Kidney capillary endothelial cell (primary cell): ENCODE measurements at regions not wholly inside any gene's neighbourhood (a gene's known extent, or its start where the extent isn't known, plus 50 kb on each side); places are given as distances from the start of the nearest gene placed in this dataset.

Source experiments
- DNase-seq: peaks from one replicate; pipeline ENCODE4 v3.0.0-alpha.2; 2018; ENCODE audit warnings: low spot score

DNA sequence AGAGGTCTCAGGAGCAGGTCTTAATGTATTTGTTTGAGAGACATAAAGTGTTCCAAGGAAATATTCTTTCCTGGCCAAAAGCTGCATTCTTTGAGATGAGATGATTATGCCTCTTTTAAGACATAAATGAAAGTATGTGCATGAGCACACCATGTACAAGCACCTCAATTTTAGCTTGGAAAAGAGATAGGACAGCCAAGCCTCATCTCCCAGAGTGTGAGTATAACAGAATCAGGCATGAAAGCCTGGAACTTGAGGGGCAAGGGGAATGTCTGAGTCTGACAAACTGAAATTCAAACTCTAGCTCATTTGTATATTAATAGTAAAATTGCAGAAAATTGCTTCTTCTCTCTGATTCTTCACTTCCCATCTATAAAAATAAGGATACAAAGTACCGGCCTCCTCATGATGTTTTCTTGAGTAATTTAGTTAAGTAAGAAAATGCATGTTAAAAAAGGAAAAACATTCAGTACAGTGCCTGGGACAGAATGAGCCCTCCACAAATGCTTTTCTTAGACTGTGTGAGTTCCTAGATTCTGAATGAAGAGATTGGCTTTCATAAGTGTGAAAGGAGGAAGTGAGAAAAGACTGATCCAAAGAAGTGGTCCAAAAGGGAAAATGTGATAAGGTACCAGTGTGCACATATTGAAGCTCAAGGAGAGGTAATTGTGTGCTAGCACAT, 1260.9 kb upstream of the SORCS1 start:
- DNase-seq = no peak

DNA sequence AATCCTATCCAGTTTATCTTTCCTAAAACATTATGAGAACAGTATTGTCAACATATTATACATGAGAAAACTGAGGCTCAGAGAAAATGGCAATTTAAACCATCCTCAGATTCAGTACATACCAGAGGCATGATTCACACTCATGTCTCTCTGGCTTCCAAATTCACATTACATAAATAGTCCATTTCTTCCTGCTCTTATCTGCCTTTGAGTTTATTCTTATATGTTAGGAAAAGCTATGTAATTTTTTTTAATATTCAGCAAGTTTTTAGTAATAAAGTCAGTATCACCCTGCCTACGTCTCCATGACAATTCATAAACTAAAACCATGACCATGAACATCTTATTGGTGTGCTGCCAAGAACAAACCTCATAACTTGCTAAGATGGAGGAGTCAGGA, 1260.2 kb upstream of the SORCS1 start:
- DNase-seq = peak; percentile 1

DNA sequence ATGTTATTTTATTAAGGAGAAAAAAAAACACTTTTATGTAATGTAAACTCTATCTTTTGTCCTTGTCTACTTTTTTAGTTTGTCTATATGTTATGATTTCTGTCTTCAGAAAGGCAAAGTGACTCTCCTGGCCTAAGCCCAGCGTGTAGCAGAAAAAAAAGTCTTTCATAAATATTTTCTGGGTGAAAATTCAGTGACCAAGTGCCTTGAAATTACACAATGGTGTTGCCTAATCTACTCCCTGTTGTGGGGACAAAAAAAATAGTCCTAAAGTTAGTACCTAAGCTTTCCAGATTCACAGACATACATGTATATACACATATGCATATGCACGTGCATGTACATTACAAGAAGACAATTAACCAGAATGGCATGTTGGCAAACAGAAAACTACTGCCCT, 1257.8 kb upstream of the SORCS1 start:
- no peak for DNase-seq

DNA sequence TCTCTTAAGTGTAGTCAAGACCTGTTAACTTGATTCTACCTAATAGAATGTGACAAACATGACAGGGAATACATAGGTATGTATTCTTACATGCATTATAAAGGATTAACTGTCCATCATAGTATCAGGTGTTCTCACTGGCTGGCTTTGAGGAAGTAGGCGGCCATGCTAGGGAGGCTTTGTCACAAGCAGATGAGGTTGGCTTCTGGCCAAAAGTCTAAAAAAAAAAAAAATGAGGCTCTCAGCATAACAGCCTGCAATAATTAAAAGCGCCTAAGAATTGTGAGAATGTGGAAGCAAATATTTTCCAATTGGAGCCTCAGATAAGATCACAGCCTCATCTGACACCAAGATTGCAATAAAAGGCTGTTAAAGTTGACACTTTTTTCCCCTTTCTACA, 1256.8 kb upstream of the SORCS1 start:
- DNase-seq = no peak

DNA sequence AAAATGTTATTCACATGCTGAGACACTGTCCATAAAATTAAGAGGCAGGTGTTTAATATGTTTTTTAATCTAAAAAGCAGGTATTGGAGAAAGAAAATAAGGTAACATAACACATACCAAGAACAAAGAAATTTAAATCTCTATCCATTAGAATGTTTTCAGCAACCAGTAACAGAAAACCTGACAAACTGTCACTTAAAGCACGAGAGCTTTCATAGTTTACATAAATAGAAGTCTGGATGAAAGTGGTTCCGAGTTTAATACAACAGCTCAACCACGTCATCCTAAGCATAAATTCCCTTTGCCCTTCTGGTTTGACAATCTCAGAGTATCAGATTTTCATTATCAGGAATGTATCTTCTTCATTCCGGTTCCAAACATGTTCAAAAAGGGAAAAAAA, 1249.4 kb upstream of the SORCS1 start:
- no peak for DNase-seq

DNA sequence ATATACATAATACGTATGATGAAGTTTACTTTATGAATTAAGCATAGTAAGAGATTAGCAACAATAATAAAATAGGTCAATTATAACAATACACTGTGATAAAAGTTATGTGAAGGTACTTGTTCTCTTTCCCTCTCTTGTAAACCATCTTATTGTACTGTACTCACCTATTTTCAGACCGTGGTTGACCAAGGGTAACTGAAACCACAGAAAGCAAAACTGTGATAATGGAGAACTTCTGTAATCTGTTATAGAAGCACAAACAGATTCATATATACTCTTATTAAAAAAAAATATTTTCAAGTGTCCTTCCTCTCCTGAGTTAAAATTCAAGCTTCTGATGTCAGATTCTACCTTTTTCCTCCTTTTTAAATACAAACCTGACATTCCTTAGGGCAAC, 1247.8 kb upstream of the SORCS1 start:
- DNase-seq = no peak

DNA sequence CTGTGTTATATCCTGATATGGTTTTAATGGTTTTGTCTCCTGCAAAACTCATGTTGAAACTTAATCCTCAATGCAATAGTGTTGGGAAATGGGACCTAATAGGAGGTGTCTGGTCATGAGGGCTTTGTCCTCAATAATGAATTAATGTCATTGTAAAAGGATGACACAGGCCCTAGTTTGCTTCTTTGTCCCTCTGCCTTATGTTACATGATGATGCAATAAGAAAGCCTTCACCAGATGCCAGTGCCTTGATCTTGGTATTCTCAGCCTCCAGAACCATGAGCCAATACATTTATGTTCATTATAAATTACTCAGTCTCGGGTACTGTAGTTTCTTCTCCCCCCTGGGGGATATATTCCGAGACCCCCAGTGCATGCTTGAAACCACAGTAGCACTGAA, 1247.4 kb upstream of the SORCS1 start:
- DNase-seq = no peak

DNA sequence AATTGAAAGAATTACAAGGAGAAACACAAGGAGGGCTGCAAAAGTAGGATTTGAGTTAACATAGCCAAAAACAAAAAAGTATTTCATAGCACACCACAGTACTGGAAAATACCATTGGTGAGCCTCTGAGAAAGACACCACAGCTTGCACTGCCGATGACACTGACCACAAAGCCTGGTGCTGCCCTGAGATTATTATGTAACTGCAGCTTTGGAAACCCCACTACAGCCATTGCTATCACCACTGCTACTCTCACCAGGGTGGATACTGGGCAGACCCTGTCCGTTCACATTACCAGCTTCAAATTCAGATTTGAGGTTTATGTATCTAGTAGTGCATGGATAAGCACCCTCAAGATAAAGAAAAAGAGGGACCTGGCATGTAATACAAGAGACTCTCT, 1246.7 kb upstream of the SORCS1 start:
- no peak for DNase-seq

DNA sequence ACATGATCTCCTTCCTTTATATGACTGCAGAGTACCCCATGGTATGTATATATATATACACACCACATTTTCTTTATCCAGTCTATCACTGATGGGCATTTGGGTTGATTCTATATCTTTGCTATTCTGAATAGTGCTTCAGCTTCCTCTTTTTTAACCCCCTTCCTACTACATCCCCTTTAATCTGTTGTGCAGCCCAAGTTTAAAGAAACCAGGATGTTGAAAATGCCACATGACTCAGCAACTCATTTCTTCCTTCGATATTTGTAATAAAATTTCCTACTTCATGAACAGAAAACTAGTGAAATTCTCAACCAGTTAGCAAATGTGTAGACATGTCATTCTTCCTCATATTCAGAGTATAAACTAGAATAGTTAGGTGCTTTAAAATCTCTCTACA, 1245.7 kb upstream of the SORCS1 start:
- no peak for DNase-seq

DNA sequence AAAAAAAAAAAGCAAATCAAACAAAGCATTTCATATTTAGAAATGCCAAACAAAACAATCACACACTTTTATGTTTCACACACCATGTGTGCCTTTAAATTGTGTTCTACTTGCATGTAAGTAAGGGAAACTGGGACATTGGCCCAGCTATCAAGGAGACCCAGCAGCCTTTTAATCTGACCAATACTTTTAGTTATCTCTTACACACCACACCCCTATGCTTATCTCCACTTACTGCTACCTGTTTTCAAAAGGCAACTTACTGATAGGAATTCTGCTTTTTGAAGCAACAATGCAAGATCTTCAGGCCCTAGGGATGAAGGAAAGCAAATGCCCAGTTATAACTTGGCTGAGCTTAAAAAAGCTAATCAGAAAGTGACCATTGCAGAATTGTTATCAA, 1244.8 kb upstream of the SORCS1 start:
- DNase-seq = no peak

DNA sequence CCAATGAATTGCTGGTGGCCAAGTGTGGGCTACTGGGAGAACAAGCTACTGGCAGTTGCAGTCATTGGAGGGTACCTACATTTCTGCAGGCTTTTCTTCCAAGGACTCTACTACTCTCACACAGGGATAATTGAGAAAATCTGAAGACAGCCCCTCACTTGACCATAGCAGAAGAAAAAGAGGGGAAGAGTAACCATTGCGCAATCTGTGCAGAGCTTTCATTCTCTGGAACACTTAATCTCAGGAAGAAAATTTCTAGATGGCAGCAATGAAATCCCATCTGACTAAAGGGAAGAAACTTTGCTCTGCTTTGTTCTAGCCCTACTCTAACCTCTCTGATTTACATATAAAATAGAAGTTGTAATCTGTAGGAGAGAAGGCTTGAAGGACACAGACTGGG, 1239.6 kb upstream of the SORCS1 start:
- DNase-seq = no peak

DNA sequence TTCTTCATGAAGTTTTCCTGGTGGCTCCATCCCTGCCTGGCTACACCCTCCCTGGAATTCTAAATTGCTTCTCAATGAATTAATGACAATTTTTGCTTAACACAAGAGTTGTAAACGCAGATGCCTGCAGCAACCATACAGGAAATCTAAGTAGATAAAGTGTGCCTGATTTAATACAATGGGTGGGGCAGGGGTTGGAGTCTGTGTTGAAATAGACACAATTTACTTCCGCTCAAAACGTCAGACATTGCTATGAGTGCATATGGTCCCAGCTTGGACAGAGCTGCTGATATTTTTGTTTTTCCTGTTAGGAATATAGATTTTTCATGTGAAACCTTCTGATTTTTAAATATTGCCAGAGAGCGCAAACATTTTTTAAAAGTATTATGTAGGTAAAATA, 1235.0 kb upstream of the SORCS1 start:
- DNase-seq = no peak

DNA sequence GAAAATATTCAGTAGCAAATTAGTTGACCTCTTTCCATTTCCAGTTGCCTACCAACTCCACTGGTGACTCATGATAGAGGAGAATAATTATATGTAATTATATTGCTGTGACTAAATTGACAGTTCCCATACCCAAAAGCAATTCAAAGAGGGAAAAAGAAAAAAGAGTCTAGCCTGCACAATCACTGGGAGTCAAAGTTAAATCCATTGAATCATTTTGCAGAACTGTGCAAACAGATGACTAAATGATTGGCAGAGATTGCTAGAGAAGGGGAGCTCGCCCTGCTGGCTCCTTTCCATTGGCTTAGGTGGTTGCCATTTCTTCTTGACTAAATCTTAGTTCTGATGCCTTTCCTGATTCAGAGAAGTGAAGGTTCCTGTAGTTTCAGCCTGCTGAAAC, 1228.6 kb upstream of the SORCS1 start:
- no peak for DNase-seq

DNA sequence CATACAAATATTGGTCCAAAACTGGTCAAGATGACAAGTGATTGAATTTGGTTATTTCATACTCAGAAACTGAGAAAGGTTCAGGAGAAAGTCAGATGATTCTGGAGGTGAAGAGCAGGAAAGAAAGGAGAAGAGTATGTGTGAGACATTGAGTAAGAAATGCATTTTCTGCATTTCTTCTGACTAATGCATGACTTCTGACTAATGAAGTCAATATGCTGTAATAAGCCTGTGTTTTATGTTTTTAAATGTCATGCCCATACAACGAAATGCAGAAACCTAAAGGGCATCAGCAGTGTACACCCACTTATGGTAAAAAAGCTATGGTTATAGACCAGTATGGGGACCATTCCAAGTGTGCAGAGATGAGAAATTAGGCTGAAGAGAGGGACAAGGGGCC, 1227.8 kb upstream of the SORCS1 start:
- DNase-seq = no peak

DNA sequence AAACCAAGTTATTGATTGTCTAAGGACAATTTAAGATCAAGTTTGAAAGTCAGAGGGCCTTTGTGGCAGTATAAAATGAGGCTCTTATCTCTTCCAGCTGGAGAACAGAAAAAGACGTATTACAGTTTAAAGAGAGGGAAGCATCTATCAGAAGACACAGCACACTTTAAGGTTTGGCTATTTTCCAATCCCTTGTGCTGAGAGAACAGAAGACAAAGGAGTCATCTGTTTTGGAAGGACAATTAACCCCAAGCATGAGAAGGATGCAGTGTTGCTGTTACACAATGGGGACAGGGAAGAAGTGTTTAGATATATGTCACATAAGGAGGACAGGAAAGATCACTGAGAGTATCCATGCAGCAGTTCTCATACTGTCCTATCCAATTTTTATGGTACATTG, 1224.2 kb upstream of the SORCS1 start:
- DNase-seq = no peak

DNA sequence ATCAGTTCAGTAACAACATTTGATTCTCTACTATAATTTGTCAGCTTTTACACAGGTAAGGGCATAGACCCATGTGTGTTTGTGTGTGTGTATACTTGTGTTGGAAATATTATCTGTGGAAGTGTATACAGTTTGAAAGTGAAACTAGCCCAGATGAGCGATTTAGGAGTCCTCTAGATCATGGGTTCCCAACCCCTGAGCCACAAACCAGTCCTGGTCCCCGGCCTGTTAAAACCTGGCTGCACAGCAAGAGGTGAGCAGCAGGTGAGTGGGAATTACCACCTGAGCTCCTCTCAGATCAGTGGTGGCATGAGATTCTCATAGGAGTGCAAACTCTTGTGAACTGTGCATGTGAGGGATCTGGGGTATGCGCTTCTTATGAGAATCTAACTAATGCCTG, 1221.5 kb upstream of the SORCS1 start:
- no peak for DNase-seq

DNA sequence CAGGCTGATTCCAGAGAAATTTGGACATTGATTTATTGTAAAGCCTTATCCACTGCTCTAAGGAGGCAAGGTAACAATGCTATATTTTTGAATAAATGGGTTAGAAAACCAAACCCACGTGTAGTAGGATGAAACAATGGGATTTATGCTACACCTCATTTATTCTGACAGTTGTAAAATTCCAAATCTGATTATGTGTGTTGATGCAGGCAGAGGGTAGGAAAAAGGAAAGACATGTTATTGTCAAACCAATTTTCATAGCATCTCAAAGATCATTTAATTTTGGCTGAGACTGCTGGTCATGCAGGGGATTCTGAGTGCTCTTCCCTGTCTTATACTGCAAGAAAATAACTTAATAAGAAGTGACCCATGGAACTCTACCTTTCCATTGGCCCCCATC, 1219.9 kb upstream of the SORCS1 start:
- no peak for DNase-seq

DNA sequence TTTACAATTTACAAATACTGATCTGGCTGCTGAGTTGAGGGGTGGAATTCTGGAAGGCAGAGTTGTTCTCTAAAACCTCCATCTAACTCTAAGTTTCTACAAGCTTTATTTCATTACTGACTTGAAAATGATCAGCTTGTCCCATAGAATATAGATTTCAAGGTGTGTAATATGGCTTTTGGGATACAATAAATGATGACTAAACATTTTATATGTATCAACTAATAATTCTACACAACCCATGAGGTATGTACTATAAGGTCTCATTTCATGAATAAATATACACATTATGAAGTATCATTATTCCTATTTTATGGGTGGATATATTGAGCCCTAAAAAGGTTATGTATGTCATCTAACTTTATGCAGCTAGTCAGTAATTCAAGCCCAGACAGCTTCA, 1214.3 kb upstream of the SORCS1 start:
- no peak for DNase-seq

DNA sequence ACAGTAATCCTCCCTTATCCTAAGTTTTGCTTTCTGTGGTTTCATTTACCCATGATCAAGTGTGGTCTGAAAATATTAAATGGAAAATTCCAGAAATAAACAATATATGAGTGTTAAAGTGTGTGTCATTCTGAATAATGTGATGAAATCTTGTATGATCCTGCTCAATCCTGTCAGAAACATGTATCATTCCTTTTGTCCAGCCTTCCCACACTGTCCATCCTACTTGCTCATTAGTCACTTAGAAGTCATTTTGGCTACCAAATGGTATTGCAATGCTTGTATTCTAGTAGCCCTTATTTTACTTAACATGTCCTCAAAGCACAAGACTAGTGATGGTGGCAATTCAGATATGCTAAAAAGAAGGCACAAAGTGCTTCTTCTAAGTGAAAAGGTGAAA, 1211.2 kb upstream of the SORCS1 start:
- DNase-seq = no peak

DNA sequence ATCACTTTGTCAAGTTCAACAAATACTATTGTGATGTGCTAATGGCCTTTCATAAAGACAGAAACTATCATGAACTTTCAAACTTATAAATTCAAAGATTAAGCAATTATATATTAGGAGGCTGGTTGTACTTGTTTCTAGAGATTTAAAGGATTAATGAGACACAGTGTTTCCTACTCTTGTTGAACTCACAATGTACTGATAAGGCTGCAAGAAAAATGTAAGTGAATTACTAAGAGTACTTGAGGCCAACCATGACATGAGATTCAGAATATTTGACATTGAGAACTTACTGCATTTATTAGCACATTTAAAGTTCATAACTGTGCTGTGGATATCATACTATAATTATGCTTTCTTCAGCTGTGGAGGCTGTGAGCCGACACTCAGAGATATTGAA, 1210.5 kb upstream of the SORCS1 start:
- DNase-seq = no peak

DNA sequence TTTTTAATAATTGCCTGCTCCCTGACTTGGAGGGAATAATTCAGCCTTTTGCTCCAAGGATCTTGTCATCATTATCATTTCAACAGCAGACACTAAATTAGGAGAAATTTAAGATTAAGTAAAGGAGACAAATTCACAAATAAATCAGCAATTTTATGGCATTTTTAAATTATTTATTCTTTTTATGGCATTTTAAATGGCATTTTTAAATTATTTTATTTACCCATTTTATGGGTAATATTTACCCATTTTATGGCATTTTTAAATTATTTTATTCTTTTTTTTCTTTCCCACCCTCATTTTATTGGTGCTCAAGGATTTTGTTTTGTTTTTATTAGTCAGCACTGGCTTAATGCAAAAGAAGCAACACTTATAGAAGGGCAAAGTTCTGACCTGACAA, 1201.0 kb upstream of the SORCS1 start:
- DNase-seq = no peak

DNA sequence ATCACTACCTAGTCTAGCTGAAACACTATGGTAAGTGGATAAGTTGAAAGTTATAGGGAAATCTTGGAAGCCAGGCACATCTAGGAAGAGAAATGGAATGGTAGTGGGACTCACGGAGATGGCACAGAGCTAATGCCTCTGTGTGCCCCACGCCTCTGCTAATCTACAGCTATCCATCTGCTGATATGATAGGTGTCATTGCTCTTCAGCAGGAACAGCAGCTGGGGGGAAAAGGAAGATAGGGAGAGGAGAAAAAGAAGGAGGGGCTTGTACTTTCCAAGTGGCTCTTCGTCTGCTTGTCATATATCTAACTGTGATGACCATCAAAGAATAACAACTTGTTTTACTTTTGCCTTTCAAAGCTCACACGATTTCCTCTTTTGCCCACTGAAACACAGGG, 1199.1 kb upstream of the SORCS1 start:
- DNase-seq = no peak

DNA sequence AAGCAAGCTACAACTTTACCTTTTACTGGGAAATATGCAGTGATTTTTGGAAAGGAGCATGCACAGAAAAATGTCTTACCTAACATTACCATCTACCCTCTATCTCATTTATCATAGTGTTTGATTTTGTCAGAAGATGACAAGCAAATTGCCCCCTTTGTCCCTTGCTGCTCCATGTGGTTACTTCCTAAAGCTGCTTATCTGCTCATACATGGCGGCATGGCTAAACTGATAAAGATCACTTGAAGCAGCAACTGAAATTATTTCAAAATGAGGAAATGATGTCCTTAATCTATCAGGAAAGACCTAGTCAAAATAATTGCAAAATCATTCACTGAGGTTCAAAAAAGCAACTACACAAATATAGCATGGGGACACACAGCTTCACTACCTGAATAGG, 1198.5 kb upstream of the SORCS1 start:
- DNase-seq = no peak

DNA sequence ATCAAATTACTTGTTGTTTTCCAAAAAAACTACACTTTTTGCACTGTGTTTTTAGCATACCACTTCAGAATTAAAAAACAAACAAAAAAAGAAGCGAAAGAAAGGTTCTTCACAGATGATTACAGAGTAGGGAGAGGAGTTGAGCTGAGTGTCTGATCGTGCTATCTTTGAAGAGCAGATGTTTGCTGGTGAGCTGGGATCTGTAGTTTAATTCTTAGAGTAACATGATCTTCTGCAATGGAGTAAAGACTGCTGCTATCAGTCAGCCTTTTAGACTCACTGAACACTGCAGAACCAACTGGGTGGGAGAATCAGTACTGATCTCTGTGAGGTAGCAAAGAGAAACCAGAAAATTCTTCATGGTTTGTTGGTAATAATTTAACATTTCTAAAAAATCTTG, 1197.8 kb upstream of the SORCS1 start:
- DNase-seq = no peak

DNA sequence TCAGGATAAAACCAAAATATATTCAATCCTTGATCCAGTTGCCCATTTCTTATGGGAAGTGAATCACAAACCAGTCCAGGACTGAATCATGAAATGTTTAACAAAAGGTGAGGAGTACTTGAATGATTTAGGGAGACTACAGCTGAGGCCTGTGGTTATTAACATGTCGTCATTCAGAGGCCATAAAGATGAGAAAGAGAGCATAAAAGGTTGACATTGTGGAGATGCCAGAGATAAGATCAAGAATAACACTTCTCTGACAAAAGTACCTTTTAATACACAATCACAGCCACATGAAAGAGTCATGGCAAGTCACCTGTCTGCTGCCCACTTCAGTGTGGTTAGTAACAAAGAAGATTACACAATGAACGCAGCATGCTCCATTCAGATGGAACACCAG, 1195.7 kb upstream of the SORCS1 start:
- DNase-seq = peak; percentile 10
